ENCODE measurements at regions not wholly inside any gene's neighbourhood (a gene's known extent, or its start where the extent isn't known, plus 50 kb on each side); places are given as distances from the start of the nearest gene placed in this dataset.

DNA sequence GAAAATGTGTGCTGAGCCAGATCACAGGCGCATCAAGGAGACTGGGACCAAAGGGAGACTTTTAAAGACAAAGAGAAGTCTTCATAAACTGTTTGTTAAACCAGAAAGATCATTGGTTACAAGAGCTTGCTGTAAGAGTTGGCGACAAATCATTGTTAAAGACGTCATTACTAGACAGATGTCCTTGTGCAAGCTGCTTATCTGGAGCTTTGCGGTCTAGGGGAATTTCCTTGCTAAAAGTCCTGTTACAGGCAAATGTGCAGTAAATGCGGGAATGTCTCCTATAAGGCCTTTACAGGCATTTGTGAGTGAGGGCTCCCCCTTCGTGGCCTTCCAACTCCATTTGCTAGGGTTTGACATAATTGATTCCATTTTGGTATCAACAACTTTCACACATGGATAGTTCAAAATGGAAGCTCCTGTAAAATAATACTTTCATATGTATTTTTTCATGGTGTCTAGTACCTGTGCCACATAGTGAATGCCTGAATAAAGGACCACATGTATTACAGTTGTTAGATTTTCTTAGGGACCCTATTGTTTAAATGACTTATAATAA is 362.4 kb downstream of the UTRN start:
- H3K4me1 Mint-ChIP-seq (ENCODE audit: low read depth): peaks cover 29% of the 10 kb centered on the region
- TF ChIP-seq, protein P1, sequence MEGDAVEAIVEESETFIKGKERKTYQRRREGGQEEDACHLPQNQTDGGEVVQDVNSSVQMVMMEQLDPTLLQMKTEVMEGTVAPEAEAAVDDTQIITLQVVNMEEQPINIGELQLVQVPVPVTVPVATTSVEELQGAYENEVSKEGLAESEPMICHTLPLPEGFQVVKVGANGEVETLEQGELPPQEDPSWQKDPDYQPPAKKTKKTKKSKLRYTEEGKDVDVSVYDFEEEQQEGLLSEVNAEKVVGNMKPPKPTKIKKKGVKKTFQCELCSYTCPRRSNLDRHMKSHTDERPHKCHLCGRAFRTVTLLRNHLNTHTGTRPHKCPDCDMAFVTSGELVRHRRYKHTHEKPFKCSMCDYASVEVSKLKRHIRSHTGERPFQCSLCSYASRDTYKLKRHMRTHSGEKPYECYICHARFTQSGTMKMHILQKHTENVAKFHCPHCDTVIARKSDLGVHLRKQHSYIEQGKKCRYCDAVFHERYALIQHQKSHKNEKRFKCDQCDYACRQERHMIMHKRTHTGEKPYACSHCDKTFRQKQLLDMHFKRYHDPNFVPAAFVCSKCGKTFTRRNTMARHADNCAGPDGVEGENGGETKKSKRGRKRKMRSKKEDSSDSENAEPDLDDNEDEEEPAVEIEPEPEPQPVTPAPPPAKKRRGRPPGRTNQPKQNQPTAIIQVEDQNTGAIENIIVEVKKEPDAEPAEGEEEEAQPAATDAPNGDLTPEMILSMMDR (IDR thresholded peaks at IDR 0.05): no peak
- no peak overlapping the region for H3K27ac Mint-ChIP-seq
- H3K27me3 Mint-ChIP-seq (ENCODE audit: insufficient read depth): no peaks in the 10 kb centered on the region
- no peak for DNase-seq
- peaks cover 4% of the 10 kb centered on the region; the same call in 1 of the 2 replicates for H3K36me3 Mint-ChIP-seq (ENCODE audit: low read depth)
- H3K9me3 Mint-ChIP-seq: no peaks in the 10 kb centered on the region
- H3K4me3 Mint-ChIP-seq: no peak overlapping the region

DNA sequence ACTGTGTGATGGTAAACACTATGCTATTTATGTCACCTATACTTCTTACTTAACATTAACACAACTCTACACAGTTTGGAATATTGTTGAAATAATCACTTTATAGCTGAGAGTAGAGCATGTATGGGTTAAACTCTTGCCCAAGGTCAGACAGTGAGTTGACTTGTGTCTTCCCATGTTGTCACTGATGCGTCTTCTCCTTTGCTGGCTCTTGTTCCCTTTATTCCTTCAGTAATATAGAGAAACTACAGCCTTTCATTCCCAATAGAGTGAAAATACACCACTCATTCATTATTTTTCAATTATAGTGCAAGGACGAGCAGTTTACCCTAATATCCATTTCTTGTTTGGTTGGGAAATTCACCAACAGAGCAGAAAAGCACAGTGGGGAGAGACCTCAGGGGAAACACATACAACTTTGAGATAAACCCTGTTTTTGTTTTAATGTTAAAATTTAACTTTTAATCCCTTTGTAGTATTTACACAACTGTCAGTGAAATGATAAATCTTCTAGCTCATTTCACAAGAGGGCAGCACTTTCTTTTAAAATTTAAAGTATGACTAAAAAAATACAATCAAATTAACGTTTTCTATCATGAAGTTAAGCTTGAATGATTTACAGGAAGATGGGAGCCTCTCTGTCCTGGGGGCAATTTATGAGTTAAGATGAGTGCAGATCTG is 363.0 kb downstream of the UTRN start:
- DNase-seq: no peak
- peaks cover 4% of the 10 kb centered on the region; the same call in 1 of the 2 replicates for H3K36me3 Mint-ChIP-seq (ENCODE audit: low read depth)
- H3K9me3 Mint-ChIP-seq: no peaks in the 10 kb centered on the region
- H3K4me3 Mint-ChIP-seq: no peak overlapping the region
- TF ChIP-seq, protein P1 (IDR thresholded peaks at IDR 0.05): peak; percentile 53
- H3K27ac Mint-ChIP-seq: no peak overlapping the region
- H3K27me3 Mint-ChIP-seq (ENCODE audit: insufficient read depth): no peaks in the 10 kb centered on the region
- peaks cover 29% of the 10 kb centered on the region for H3K4me1 Mint-ChIP-seq (ENCODE audit: low read depth)

DNA sequence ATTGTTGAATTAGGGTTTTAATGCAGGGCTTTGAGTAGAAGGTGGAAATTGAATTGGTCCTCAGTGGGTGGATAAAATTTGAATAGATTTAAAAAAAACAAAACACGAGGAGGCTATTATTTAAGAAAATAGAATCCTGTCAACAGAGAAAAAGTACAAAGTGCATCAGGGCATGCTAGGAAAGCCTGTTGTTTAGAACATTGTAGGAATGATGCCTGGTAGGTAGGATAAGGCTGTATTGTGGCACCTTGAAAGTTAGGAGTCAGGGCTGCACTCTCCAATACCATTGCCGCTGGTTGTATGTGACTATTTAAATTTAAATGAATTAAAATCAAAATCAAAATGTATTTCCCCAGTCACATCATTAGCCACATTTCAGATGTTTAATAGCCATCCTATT is 363.9 kb downstream of the UTRN start:
- Mint-ChIP-seq H3K4me3 (no peak overlapping the region), H3K4me1 (ENCODE audit: low read depth) (peaks cover 35% of the 10 kb centered on the region), H3K27me3 (ENCODE audit: insufficient read depth) (no peaks in the 10 kb centered on the region), H3K9me3 (no peaks in the 10 kb centered on the region), H3K36me3 (ENCODE audit: low read depth) (peaks cover 4% of the 10 kb centered on the region; the same call in 1 of the 2 replicates), H3K27ac (no peak overlapping the region)
- TF ChIP-seq, protein P1 (IDR thresholded peaks at IDR 0.05): no peak
- no peak for DNase-seq

DNA sequence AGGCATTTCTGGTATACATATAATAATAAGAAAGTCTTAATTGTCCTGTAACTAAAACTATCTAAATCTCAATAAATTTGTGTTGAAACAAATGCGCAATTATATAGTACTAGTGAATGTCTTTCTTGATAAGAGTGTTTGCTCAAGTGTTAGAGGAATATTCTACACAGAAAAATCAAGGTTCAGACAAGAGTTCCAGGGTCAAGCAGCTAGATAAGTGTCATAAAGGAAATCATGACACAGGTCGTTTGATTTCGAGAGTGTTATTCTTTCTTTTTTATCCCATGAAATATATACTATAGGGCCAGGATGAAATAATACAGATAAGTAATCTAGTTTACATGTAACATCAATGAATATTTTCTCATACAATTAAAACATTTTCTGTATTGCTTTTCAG is 366.1 kb downstream of the UTRN start:
- no peaks in the 10 kb centered on the region for H3K9me3 Mint-ChIP-seq
- DNase-seq: no peak
- H3K4me3 Mint-ChIP-seq: no peak overlapping the region
- TF ChIP-seq, protein P1 (IDR thresholded peaks at IDR 0.05): no peak
- H3K27me3 Mint-ChIP-seq (ENCODE audit: insufficient read depth): no peaks in the 10 kb centered on the region
- peaks cover 41% of the 10 kb centered on the region for H3K4me1 Mint-ChIP-seq (ENCODE audit: low read depth)
- no peak overlapping the region for H3K27ac Mint-ChIP-seq
- peaks cover 4% of the 10 kb centered on the region; the same call in 1 of the 2 replicates for H3K36me3 Mint-ChIP-seq (ENCODE audit: low read depth)

DNA sequence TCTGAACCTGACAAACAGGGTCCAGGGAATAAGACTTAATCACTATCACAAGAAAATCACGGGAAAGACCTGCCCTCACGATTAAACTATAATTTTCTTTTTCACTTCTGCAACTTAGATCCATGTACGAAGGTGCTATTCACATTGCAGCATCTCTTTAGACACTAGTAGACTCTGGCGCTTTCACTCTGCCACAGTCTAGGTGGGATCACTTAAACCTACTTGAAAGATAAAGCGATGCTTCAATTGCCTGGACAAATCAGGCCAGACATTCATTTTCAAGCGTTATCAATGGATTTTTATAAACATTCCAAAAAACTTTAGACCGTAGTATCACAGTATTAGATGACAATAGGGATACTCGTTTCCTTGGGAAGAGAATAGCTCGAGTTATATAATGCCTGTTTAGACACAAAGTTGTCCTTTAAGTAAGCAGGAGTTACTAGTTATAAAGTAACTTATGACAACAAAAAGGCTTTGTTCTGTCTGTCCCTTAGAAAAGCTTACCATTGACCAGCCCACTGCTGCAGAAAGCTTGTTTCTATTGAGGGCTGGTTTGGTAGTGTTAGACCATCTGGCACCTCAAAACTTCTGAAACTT is 367.3 kb downstream of the UTRN start:
- H3K4me3 Mint-ChIP-seq: no peak overlapping the region
- H3K4me1 Mint-ChIP-seq (ENCODE audit: low read depth): peaks cover 31% of the 10 kb centered on the region
- H3K36me3 Mint-ChIP-seq (ENCODE audit: low read depth): peaks cover 4% of the 10 kb centered on the region; the same call in 1 of the 2 replicates
- no peaks in the 10 kb centered on the region for H3K9me3 Mint-ChIP-seq
- TF ChIP-seq, protein P1 (IDR thresholded peaks at IDR 0.05): no peak
- H3K27me3 Mint-ChIP-seq (ENCODE audit: insufficient read depth): no peaks in the 10 kb centered on the region
- H3K27ac Mint-ChIP-seq: no peak overlapping the region
- DNase-seq: no peak

Data from HFFc6 (cell line).